Panc1 (cell line): ENCODE measurements at regions not wholly inside any gene's neighbourhood (a gene's known extent, or its start where the extent isn't known, plus 50 kb on each side); places are given as distances from the start of the nearest gene placed in this dataset.

Experiments
- CTCF ChIP-seq: fragments of 450-650 bp; IDR thresholded peaks from 2 replicates; pipeline ENCODE4 v1.5.1; 2017; ENCODE audit warnings: mild to moderate bottlenecking
- POLR2AphosphoS5 ChIP-seq: IDR thresholded peaks from 2 replicates; pipeline ENCODE4 v1.6.1; 2012; ENCODE audit warnings: mild to moderate bottlenecking, low read depth, low read length, moderate library complexity
- SIN3A ChIP-seq: IDR thresholded peaks from 2 replicates; pipeline ENCODE4 v1.6.1; 2012; ENCODE audit warnings: low read depth, mild to moderate bottlenecking, low read length, moderate library complexity, borderline replicate concordance; ENCODE audit not compliant: insufficient read depth
- TCF7L2 ChIP-seq: IDR thresholded peaks from 2 replicates; pipeline ENCODE4 v1.6.1; 2011; ENCODE audit warnings: mild to moderate bottlenecking, low read depth, low read length, inconsistent platforms
- TF ChIP-seq, protein P1 (sequence below), 2 experiments: IDR thresholded peaks; 2 replicates each; pipeline ENCODE4 v1.6.1; 2011 to 2012; ENCODE audit warnings: low read depth in 2 of 2, control low read depth in 1 of 2, low read length in 1 of 2, mild to moderate bottlenecking in 1 of 2, moderate library complexity in 1 of 2; ENCODE audit not compliant: insufficient read depth in 1 of 2

GRCh38 chr5:30572279-30572678, 621.2 kb upstream of the CDH6 start:
- no peak for TF ChIP-seq CTCF
- no peak for TF ChIP-seq POLR2AphosphoS5
- TF ChIP-seq, protein P1, sequence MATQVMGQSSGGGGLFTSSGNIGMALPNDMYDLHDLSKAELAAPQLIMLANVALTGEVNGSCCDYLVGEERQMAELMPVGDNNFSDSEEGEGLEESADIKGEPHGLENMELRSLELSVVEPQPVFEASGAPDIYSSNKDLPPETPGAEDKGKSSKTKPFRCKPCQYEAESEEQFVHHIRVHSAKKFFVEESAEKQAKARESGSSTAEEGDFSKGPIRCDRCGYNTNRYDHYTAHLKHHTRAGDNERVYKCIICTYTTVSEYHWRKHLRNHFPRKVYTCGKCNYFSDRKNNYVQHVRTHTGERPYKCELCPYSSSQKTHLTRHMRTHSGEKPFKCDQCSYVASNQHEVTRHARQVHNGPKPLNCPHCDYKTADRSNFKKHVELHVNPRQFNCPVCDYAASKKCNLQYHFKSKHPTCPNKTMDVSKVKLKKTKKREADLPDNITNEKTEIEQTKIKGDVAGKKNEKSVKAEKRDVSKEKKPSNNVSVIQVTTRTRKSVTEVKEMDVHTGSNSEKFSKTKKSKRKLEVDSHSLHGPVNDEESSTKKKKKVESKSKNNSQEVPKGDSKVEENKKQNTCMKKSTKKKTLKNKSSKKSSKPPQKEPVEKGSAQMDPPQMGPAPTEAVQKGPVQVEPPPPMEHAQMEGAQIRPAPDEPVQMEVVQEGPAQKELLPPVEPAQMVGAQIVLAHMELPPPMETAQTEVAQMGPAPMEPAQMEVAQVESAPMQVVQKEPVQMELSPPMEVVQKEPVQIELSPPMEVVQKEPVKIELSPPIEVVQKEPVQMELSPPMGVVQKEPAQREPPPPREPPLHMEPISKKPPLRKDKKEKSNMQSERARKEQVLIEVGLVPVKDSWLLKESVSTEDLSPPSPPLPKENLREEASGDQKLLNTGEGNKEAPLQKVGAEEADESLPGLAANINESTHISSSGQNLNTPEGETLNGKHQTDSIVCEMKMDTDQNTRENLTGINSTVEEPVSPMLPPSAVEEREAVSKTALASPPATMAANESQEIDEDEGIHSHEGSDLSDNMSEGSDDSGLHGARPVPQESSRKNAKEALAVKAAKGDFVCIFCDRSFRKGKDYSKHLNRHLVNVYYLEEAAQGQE (IDR thresholded peaks at IDR 0.05; ENCODE audit: insufficient read depth in 1 of 2, low read depth in 2 of 2, low read length in 1 of 2), result no peak
- no peak for TF ChIP-seq SIN3A
- TF ChIP-seq TCF7L2, result no peak
